ENCODE measurements at regions not wholly inside any gene's neighbourhood (a gene's known extent, or its start where the extent isn't known, plus 50 kb on each side); places are given as distances from the start of the nearest gene placed in this dataset.
A peak's percentile ranks its signal among the peaks of the same experiment; 100 is the strongest.

DNA sequence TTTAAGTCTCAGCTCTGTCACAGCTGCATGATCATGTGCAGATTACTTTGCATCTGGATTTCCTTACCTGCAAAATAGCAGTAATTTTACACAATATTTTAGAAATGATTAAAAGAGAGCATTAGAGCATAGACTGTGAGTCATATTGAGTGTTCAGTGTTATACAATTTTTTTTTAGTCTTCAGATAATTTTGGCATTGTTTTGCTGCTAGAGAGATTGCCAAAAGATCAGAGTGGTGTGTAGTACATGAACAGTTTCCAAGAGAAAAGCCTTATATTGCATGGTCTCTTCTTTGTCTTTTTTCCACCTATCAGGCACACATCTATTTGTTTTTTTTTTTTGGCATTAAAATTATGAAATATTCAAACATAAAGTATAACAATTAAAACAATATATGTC lies 209.6 kb upstream of the TLL1 start:
- no peak overlapping the region for H3K4me3 ChIP-seq (ENCODE audit: low read length)
- DNase-seq (ENCODE audit: low read depth) = no peak
- TF ChIP-seq, protein P1, sequence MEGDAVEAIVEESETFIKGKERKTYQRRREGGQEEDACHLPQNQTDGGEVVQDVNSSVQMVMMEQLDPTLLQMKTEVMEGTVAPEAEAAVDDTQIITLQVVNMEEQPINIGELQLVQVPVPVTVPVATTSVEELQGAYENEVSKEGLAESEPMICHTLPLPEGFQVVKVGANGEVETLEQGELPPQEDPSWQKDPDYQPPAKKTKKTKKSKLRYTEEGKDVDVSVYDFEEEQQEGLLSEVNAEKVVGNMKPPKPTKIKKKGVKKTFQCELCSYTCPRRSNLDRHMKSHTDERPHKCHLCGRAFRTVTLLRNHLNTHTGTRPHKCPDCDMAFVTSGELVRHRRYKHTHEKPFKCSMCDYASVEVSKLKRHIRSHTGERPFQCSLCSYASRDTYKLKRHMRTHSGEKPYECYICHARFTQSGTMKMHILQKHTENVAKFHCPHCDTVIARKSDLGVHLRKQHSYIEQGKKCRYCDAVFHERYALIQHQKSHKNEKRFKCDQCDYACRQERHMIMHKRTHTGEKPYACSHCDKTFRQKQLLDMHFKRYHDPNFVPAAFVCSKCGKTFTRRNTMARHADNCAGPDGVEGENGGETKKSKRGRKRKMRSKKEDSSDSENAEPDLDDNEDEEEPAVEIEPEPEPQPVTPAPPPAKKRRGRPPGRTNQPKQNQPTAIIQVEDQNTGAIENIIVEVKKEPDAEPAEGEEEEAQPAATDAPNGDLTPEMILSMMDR (IDR thresholded peaks at IDR 0.05; ENCODE audit: insufficient read depth, low read depth, low read length, missing control alignments) = no peak

DNA sequence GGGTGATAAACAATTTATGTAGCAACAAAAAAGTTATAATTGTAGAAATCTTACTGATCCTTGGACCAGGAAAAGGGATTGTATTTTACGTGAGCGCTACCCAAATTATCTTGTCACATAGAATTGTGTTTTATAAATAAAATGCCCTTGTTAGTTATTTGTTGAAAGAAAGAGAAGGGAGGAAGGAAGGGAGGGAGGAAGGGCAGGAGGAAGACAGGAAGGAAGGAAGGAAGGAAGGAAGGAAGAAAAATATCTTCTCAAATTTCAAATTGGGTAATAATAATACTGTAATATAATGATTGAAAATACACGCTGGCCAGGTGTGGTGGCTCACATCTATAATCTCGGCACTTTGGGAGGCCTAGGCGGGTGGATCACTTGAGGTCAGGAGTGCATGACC lies 206.2 kb upstream of the TLL1 start:
- H3K4me3 ChIP-seq (ENCODE audit: low read length) = no peak overlapping the region
- TF ChIP-seq, protein P1 (IDR thresholded peaks at IDR 0.05; ENCODE audit: insufficient read depth, low read depth, low read length, missing control alignments) = no peak

DNA sequence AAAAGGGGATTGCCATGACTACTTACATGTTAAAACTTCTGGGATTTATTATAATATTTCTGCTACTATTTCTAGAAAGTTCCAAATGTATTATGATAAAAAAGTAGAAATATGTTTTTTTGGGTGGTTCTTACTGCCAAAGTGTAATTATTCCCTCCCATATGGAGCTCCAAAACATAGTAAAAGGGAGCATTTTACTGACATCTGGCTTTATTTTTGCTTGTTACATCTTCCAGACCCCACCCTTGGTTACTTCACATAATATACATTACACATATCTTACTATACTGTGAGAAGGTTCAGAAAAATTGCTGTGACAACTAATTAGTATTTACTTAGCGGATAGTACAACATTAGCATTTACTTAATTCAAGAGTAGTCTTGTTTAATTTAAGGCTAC lies 205.1 kb upstream of the TLL1 start:
- TF ChIP-seq, protein P1 (IDR thresholded peaks at IDR 0.05; ENCODE audit: insufficient read depth, low read depth, low read length, missing control alignments) = no peak
- no peak overlapping the region for H3K4me3 ChIP-seq (ENCODE audit: low read length)
- DNase-seq (ENCODE audit: low read depth) = no peak

More for the DNA sequence above, 206.2 kb upstream of the TLL1 start:
- no peak for DNase-seq (ENCODE audit: low read depth)

DNA sequence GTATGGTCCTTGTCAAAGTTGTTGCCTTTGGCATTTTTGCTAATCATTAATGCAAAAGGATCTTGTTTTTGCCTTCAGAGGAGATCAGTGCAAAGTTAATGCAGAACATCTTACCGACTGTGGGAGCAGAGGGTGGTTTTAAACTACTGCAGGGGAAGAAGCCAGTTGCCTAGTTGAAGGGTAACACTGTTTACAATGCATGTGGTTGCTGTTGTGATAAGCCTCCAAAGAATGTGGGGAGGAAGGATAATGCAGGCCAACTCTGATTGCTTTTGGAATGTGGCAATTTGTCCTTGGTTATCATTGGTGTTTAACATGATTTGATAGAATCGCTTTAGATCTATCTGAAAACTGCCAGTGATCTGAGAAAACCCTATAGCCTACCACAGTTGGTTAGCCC lies 204.3 kb upstream of the TLL1 start:
- TF ChIP-seq, protein P1 (IDR thresholded peaks at IDR 0.05; ENCODE audit: insufficient read depth, low read depth, low read length, missing control alignments) = no peak
- DNase-seq (ENCODE audit: low read depth) = peak; percentile 35
- H3K4me3 ChIP-seq (ENCODE audit: low read length) = no peak overlapping the region

DNA sequence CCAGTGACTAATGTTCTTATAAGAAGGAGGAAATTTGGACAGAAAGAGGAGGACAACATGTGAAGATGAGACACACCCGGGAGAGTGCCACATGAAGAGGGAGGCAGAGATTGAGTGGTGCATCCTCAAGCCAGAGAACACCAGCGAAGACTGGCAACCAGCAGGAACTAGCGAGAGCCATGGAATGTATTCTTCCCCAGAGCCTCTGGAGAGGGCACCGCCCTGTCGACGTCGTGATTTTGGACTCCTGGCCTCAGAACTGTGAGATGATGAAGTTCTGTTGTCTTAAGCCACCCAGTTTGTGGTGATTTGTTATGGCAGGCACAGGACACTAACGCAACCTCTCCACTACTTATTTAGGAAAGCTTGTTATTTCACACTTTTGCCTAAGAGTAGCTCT lies 196.0 kb upstream of the TLL1 start:
- TF ChIP-seq, protein P1 (IDR thresholded peaks at IDR 0.05; ENCODE audit: insufficient read depth, low read depth, low read length, missing control alignments) = no peak
- DNase-seq (ENCODE audit: low read depth) = no peak
- H3K4me3 ChIP-seq (ENCODE audit: low read length) = no peak overlapping the region

DNA sequence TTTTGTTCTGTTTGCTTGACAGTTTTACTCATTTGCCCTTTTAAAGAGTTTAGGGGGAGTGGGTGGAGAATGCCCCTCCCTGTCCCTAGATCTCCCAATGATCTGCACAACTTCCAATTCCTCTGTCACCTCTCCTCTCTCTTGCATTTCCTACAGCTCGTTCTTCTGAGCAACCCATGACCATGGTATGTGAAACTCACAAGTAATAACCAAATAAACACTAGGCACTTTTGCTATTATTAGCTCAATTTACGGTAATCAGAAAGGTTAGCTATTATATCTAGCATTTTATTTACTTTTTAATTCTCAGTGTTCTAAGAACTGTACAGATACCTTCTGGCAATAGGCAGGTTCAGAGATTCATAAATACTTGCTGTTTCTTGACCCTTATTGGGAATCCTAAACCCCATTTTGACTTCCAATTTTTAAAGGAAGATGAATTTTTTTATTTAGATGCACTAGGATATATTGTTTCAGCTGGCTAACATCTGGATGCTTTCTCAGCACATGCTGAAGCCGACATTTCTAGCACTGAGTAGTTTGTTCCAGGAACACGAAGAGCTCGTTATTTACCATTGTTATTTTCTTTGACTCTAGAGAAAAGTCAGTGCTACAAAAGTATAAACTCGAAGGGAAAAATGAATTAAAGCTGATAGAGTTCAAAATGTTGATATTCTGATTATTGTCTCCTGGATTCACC lies 194.7 kb upstream of the TLL1 start:
- no peak overlapping the region for H3K4me3 ChIP-seq (ENCODE audit: low read length)
- no peak for DNase-seq (ENCODE audit: low read depth)
- TF ChIP-seq, protein P1 (IDR thresholded peaks at IDR 0.05; ENCODE audit: insufficient read depth, low read depth, low read length, missing control alignments) = no peak

DNA sequence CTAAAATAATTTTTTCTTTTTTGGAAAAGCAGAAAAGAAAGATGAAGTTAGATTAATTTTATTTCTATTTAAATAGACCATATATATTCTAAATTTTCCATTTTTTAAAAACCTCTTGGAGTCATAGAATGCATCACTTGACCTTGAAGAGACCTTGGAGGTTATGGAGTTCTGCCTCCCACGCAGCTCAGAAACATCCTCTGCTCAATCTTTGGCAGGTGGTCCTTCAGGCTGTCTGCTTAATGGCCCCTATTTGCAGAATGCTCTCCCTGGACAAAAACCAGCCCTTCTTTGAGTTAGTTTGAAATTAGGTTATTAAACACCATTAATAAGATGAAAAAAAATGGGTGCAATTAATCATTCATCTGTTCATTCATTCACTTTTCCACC lies 194.1 kb upstream of the TLL1 start:
- no peak for DNase-seq (ENCODE audit: low read depth)
- H3K4me3 ChIP-seq (ENCODE audit: low read length) = no peak overlapping the region
- TF ChIP-seq, protein P1 (IDR thresholded peaks at IDR 0.05; ENCODE audit: insufficient read depth, low read depth, low read length, missing control alignments) = no peak
